Pulmonary artery endothelial cell (primary cell): ENCODE measurements at regions not wholly inside any gene's neighbourhood (a gene's known extent, or its start where the extent isn't known, plus 50 kb on each side); places are given as distances from the start of the nearest gene placed in this dataset.
"Not testable (repeated sequence)": the region's sequence is repeated elsewhere in the genome, so short reads cannot be mapped to it uniquely, and the experiment has no call there.

Experiments used
- DNase-seq: peaks from one replicate; pipeline ENCODE4 v3.0.0-alpha.2; 2011; ENCODE audit warnings: low read depth, low spot score

GRCh38 chr22:22193923-22194322 is 50.7 kb upstream of the VPREB1 start:
- DNase-seq = no peak

- not testable (repeated sequence) for DNase-seq
These were observed 51.1 kb upstream of the VPREB1 start for GRCh38 chr22:22193462-22193861.

GRCh38 chr22:22193006-22193405 is 51.6 kb upstream of the VPREB1 start:
- not testable (repeated sequence) for DNase-seq

- not testable (repeated sequence) for DNase-seq
These were observed 54.8 kb upstream of the VPREB1 start for GRCh38 chr22:22189796-22190195.

- DNase-seq = not testable (repeated sequence)
These were observed 56.7 kb upstream of the VPREB1 start for GRCh38 chr22:22187863-22188262.

- no peak for DNase-seq
These were observed 57.3 kb upstream of the VPREB1 start for GRCh38 chr22:22187299-22187698.

- DNase-seq = no peak
These were observed 58.6 kb upstream of the VPREB1 start for GRCh38 chr22:22185844-22186499.

- DNase-seq = no peak
These were observed 59.4 kb upstream of the VPREB1 start for GRCh38 chr22:22185217-22185616.

- DNase-seq = no peak
These were observed 60.2 kb upstream of the VPREB1 start for GRCh38 chr22:22184277-22184807.

GRCh38 chr22:22182990-22183264 is 61.7 kb upstream of the VPREB1 start:
- DNase-seq = no peak

- DNase-seq = no peak
These were observed 62.2 kb upstream of the VPREB1 start for GRCh38 chr22:22182218-22182989.

- no peak for DNase-seq
These were observed 63.2 kb upstream of the VPREB1 start for GRCh38 chr22:22181341-22181850.

GRCh38 chr22:22180738-22181285 is 63.8 kb upstream of the VPREB1 start:
- DNase-seq = no peak

GRCh38 chr22:22179858-22180257 is 64.7 kb upstream of the VPREB1 start:
- no peak for DNase-seq

- no peak for DNase-seq
These were observed 65.6 kb upstream of the VPREB1 start for GRCh38 chr22:22178992-22179391.

GRCh38 chr22:22178355-22178965 is 66.1 kb upstream of the VPREB1 start:
- no peak for DNase-seq

GRCh38 chr22:22176929-22177616 is 67.5 kb upstream of the VPREB1 start:
- DNase-seq = no peak

GRCh38 chr22:22172896-22173628 is 71.5 kb upstream of the VPREB1 start:
- not testable (repeated sequence) for DNase-seq

- DNase-seq = no peak
These were observed 73.0 kb upstream of the VPREB1 start for GRCh38 chr22:22171357-22172218.

- no peak for DNase-seq
These were observed 74.7 kb upstream of the VPREB1 start for GRCh38 chr22:22169923-22170322.
